ENCODE measurements at regions not wholly inside any gene's neighbourhood (a gene's known extent, or its start where the extent isn't known, plus 50 kb on each side); places are given as distances from the start of the nearest gene placed in this dataset.

- Histone ChIP-seq H3K36me3 (ENCODE audit: control insufficient read depth in 2 of 2, insufficient read depth in 1 of 2, low read length in 2 of 2) (no peaks in the 10 kb centered on the region), H3K9me3 (ENCODE audit: control insufficient read depth, insufficient read depth, low read depth, low read length) (no peaks in the 10 kb centered on the region), H3K27ac (ENCODE audit: extremely low read depth, low read depth, low read length) (no peak overlapping the region), H3K4me3 (ENCODE audit: low read depth, low read length) (no peak overlapping the region), H3K4me1 (ENCODE audit: control insufficient read depth, insufficient read depth, low read length) (no peaks in the 10 kb centered on the region)
- POLR2A ChIA-PET = no interaction called here
- CTCF ChIA-PET = no interaction called here
- TF ChIP-seq GFI1B (tag by site-specific recombination; IDR thresholded peaks at IDR 0.05) (no peak), ZFP37 (tag by site-specific recombination; IDR thresholded peaks at IDR 0.05) (no peak), ZNF404 (tag by site-specific recombination; IDR thresholded peaks at IDR 0.05) (no peak), ZNF580 (tag by site-specific recombination; IDR thresholded peaks at IDR 0.05) (no peak), ZNF398 (tag by site-specific recombination; IDR thresholded peaks at IDR 0.05) (no peak), ZNF677 (tag by site-specific recombination; IDR thresholded peaks at IDR 0.05) (no peak), ZNF324 (tag by site-specific recombination; IDR thresholded peaks at IDR 0.05) (no peak), ZNF768 (tag by site-specific recombination; IDR thresholded peaks at IDR 0.05) (no peak), ZNF138 (tag by site-specific recombination; IDR thresholded peaks at IDR 0.05; ENCODE audit: borderline replicate concordance) (no peak), ZNF600 (tag by site-specific recombination; IDR thresholded peaks at IDR 0.05) (no peak), ZBTB26 (tag by site-specific recombination; optimal IDR thresholded peaks at IDR 0.05) (no peak), ZNF555 (tag by site-specific recombination; conservative IDR thresholded peaks at IDR 0.05) (no peak), ZNF707 (tag by site-specific recombination; IDR thresholded peaks at IDR 0.05) (no peak), INSM2 (tag by site-specific recombination; IDR thresholded peaks at IDR 0.05) (no peak), ZSCAN18 (tag by site-specific recombination; IDR thresholded peaks at IDR 0.05) (no peak)
Measured at GRCh38 chr2:8110716-8111115, 571.1 kb upstream of the ID2 start.

GRCh38 chr2:8111193-8111592 is 570.7 kb upstream of the ID2 start:
- no peak overlapping the region for H3K27ac ChIP-seq (ENCODE audit: extremely low read depth, low read depth, low read length)
- H3K4me1 ChIP-seq (ENCODE audit: control insufficient read depth, insufficient read depth, low read length) = no peaks in the 10 kb centered on the region
- ChIA-PET POLR2A (no interaction called here), CTCF (no interaction called here)
- H3K4me3 ChIP-seq (ENCODE audit: low read depth, low read length) = no peak overlapping the region
- H3K36me3 ChIP-seq (ENCODE audit: control insufficient read depth in 2 of 2, insufficient read depth in 1 of 2, low read length in 2 of 2) = no peaks in the 10 kb centered on the region
- no peaks in the 10 kb centered on the region for H3K9me3 ChIP-seq (ENCODE audit: control insufficient read depth, insufficient read depth, low read depth, low read length)
- no peak for TF ChIP-seq ZNF16 (tag by site-specific recombination; IDR thresholded peaks at IDR 0.05; ENCODE audit: low read depth)
- no peak for TF ChIP-seq ZNF548 (tag by site-specific recombination; IDR thresholded peaks at IDR 0.05)
- TF ChIP-seq SP2 (tag by site-specific recombination; IDR thresholded peaks at IDR 0.05) = no peak
- TF ChIP-seq TCF7L2 (IDR thresholded peaks at IDR 0.05; ENCODE audit: borderline replicate concordance, low read depth, low read length) = no peak
- TF ChIP-seq ZNF645 (tag by site-specific recombination; IDR thresholded peaks at IDR 0.05) = no peak
- no peak for TF ChIP-seq ZNF639 (tag by site-specific recombination; IDR thresholded peaks at IDR 0.05)
- TF ChIP-seq ZNF266 (tag by site-specific recombination; IDR thresholded peaks at IDR 0.05; ENCODE audit: low read depth) = no peak
- TF ChIP-seq ZNF571 (tag by site-specific recombination; IDR thresholded peaks at IDR 0.05) = no peak
- TF ChIP-seq ZNF510 (tag by site-specific recombination; IDR thresholded peaks at IDR 0.05; ENCODE audit: insufficient replicate concordance) = no peak
- TF ChIP-seq YY1 (tag by site-specific recombination; IDR thresholded peaks at IDR 0.05) = no peak
- no peak for TF ChIP-seq ZNF768 (tag by site-specific recombination; IDR thresholded peaks at IDR 0.05)
- no peak for TF ChIP-seq SCRT1 (tag by site-specific recombination; IDR thresholded peaks at IDR 0.05; ENCODE audit: borderline replicate concordance)
- TF ChIP-seq ZNF140 (tag by site-specific recombination; IDR thresholded peaks at IDR 0.05) = no peak
- TF ChIP-seq ZFP41 (tag by site-specific recombination; IDR thresholded peaks at IDR 0.05; ENCODE audit: borderline replicate concordance) = no peak
- no peak for TF ChIP-seq ZNF629 (tag by site-specific recombination; IDR thresholded peaks at IDR 0.05)
